Activated T-cell treated with anti-CD3 and anti-CD28 coated beads, Interleukin-2, amount 50 U/mL, for 48 hours (primary cell): ENCODE measurements at regions not wholly inside any gene's neighbourhood (a gene's known extent, or its start where the extent isn't known, plus 50 kb on each side); places are given as distances from the start of the nearest gene placed in this dataset.

Experiments used
- DNase-seq, 2 experiments: peaks; one replicate each; pipeline ENCODE4 v3.0.0-alpha.2; 2020

DNA sequence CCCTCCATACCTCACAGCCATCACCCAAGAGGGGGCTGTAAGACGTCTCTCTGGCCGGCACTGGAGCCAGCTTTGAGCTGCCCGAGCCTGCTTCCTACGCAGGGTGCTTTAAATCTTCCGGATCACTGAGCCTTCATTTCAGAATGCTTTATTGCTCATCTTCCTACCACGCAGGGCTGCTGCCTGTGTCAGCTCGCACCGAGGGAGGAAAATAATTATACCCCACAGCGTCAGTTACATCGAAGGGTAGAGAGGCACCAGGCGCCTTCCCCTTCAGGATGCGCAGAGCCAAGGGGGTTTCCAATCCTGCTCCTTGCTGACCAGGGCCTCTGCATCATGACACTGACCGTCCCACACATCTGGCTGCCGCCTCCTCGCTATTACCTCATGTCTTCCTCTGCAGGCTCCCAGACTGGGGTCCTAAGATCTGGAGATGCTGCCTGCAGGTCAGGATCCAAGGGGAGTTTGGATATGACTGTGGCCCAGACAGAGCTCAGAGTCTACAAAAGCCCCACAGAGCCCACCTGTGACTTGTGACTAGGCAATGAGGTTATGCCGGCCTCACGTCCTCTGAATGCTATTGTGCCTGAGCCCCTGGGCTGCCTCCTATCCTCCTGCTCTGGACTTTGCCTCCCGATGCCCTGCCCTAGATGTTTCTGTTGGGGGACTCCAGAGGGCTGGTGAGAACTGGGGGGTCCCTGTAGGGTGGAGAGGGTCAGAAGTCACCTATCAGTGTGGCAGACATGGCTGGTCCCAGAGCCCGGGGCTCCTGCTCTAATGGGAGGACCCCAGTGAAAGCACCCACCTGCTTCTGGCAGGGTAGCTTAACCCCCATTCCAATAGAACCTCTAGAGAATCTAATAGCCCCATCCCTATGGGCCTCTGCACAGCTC, 220.3 kb upstream of the RTL1 start:
- DNase-seq = peak; percentile 5 to 6

DNA sequence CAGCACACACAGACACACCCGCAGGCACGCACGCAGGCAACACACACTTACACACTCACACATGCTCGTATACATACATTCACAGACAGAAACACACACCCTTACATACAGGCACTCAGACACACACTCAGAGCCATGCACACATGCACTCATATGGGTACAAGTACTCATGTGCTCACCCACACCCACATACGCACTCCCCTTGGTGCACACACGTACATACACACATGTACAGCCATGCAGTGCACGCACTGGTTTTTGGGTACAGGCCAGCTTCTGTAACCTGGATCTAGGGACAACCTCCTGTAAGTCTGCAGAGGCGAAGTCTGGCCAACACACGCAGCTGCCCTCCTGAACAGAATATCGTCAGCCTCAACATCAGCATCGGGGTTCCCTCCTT, 221.3 kb upstream of the RTL1 start:
- peak; percentile 1 to 10 for DNase-seq

DNA sequence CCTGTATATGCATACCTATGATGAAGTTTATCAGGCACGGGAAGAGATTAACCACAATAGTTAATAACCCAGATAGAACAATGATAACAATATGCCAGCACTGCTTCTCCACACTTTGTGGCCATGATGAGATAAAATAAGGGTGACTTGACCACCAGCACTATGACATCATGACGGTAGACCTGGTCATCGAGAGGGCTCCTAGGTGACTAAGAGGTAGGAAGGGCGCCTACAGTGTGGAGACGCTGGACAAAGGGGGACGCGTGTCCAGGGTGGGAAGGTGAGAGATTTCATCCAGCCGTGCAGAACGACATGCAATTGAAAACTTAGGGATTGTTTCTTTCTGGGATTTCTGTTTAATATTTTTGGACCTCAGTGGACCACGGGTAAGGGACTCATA, 221.8 kb upstream of the RTL1 start:
- DNase-seq = no peak

DNA sequence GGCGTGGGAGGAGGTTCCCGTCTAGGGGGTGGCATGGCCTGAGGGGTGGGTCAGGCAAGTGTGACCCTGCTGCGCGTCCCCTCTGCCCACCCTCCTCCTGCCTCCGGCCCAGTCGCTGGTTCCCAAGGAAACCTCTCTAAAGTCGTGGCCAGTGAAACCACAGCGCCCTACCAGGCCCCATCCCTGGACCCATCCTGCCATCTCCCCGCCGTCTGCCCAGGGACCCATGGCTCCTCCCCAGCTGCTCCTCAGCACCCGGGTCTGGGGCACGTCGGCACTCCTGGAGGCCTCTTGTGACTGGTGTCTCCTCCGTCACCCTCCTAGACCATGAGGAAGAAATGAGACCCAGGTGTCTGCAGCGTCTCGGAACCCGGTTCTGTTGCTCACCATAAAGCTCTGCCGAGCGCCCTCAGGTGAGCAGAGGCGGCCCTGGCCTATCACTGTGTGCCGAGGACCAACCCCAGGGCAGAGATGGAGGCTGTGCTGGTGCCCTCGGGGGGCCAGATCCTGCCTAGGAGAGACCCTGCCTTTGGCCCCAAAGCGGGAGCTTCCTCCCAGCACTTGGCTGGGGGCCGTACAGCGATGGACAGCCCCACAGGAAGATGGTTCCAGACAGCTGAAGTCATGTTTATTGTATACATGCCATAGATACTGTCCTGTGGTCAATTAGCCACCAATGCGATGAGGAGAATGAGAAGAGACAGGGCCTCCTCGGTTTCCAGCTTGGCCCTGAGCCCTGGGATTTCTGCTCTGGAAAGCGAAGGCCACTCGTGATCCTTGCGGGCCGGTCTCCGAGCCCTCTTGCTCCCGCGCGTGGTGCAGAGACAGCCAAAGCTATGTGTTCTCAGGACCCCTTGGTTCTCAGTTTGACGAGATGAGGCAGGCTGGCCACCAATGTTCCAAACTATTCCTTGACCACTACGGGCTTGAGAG, 222.5 kb upstream of the RTL1 start:
- DNase-seq = no peak

DNA sequence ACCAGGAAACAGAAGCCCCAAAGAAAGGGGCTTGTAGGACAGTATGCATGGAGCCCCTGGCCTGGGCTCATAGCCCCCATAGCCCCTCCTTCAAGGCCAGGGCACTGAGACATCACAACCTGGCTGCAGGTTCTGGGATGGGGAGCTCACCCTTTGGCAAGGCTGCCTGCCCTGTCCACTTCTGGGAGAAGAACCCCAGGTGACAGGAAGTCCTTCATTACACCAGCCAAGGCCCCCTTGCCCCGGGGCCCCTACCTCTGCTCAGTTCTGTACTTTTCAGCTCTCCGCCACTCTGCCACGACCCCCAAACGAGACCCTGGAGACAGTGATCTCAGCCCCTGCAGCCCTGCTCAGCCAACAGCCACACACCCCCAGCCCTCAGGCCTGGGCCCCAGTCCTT, 223.2 kb upstream of the RTL1 start:
- DNase-seq = peak in 1 of 2 experiments; percentile 10

DNA sequence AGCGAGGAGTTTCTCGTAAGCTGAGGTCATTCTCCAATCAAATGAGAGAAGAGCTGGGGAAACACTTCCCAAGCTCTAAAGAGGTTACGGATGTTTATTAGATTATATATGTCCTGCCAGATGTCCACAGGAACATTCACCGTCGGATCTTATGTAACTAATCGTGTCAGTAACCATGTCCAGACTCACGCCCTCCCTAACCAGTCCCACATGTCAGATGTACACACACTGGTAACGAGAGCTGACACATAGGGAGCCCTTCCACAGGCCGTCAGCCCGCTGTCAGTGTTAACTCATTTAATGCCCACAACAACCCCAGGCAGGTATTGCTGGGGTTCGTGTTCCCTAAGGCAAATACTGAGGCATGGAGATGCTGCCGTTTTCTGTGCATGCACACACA, 223.7 kb upstream of the RTL1 start:
- DNase-seq = no peak

DNA sequence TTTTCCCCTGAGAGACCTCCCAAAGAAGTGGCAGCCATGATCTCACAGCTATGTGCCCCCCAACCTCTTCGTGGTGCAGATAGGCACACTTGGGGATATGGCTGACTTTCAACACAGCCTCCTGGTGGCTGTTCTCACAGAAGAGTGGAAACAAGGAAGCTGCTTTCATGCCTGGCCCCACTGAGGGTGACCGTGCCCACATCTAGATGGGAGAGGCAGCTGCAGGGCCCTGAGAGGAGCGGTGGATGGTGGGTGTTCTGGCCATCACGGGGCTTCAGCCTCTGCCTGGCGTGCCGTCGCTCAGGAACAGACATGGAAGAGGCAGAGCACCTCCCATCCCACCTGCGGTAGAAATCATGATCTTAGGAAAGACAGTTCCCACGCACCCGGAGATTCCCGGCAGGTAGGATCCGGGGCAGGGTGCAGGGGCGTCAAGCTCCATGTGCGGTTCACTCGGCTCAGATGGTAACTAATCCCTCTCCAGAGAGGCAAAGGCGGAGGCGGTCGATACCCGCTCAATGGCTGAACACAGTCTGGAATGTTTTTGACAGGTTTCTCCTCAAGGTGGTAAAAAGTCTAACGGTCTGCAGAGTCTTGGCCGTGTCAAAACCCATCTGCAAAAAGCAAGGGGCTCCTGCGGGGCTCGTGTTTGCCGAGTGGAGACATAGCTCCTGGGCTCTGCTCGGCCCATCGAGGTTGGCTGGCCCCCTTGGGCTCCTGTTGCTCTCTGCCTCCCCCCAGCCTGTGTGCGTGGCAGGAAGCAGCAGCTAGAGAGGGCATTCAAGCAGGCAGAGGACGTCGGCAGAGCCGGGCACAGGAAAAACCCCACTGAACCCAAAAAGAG, 225.2 kb upstream of the RTL1 start:
- DNase-seq = no peak

DNA sequence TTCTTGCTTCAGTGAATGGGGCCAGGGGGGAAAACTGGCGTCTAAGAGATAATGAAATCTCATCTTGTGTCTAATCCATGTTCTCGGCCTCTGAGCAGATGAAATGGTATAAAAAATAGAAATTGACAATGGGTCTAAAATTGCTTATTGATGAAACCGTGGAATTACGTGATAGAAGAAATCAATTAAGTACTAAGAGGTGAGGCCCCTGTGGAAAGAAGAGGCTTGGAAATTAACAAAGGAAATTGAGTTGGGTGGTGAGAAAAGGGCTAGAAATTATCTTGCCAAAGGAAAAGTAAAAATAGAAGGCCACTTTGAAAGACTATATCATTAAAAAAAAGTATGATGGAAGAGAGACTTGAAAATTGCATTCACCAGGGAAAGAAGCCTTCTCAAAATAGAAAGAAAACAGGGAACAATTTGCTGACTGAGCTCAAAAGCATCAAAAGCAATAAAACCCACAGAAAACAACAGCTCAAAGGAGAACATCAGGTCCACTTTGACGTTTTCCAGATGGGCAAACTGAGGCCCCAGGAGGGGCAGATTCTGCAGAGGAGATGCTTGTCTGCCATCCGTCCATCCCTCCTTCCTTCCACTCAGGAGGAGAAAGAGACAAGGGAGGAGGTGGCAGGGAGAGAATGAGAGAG, 226.1 kb upstream of the RTL1 start:
- no peak for DNase-seq

DNA sequence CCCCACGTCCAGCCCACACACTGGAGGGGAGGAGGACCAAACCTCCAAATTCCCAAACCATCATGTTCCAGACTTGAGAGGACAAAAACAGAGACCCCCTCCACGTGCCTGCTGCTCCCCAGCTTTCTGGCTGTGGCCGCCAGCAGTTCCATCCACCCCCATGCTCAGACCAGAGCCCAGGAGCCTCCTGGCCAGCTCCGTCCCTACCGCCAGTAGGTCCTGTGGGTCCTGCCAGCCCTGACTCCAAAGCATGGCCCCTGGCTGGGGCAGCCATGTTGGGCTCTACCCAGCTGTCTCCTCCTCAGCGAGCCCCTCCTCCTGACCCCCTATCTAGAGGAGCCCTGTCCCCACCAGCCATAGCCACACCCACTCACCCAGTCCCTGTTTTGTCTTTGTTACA, 227.3 kb upstream of the RTL1 start:
- DNase-seq = no peak

DNA sequence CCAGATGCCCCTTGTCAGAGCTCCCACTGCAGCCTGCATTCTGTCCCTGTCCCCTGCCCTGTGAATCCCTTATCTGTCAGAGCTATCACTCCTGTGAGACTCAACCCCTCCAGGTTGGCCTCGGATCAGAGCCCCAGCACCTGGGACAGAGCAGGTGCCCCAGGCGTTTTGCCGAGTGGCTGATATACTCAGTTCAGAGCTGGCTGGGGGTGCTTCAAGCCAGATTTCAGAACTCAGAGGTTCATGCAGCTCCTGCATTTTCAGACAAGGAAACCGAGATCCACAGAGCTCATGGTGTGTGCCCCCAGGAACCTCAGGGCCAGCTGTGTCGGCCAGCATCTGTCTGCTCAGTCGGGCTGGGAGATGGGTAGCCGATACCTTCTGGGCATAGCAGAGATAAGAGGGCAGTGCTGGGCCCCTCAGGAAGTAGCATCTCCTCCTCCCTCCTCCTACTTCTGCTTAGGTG, 228.0 kb upstream of the RTL1 start:
- DNase-seq = no peak

DNA sequence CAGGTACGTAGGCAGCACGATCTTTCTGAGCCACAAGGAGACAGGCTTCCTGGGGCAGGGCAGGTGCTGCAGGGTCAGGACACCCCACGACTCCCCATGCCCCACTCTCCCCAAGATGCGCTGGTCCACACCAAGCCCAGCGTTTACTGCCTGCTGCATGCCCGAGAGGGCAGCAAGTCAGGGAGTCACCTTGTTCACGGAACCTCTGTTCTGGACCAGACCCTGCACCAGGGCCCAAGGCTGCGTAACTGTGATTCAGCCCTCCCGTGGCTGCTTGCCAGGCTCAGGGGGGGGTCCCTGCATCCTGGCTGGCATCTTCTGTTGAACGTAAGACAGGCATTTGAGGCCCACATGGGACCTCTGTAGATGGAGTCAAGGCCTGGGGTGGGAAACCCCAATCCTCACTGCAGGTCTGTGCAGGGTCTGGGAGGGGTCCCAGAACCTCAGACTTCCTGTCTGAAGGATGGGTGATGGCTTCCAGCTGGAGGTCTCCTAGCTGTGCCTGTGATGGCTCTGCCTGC, 228.6 kb upstream of the RTL1 start:
- peak in 1 of 2 experiments; percentile 7 for DNase-seq

DNA sequence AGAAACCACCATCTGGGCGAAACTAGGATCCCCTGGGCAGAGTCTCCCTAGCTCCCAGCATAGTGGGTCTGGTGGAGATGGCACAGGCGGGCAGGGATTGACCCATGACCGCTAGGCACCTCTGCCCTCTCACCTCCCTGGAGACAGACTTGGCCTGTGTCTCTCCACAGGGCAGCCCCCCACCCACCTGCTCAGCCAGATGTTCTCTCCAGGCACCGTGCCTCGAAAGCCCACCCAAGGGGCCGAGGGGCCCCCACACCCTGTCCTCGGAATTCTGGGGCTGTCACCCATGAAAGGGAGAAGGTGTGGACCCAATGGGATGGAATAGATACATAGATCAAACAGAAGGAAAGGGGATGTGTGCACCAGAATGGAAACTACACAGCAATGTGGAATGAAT, 229.1 kb upstream of the RTL1 start:
- no peak for DNase-seq

DNA sequence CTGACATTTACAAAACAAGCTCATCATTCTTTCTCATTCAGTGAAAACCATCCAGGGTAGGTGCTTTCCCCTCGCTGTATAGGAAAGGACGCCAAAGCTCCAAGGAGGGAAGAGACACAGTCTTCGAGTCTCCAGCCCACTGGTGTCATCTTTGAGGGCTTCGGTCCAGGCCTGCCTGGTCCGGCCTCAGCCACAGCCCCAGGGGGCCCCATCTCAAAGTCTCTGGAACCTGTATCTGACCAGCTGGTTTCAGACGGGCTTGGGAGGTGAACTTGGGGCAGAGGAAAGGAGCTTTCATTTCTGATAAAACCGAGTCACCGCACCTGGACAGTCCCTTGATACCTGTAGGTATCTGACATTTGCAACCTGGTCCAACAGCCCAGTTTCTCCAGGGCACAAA, 229.5 kb upstream of the RTL1 start:
- no peak for DNase-seq

DNA sequence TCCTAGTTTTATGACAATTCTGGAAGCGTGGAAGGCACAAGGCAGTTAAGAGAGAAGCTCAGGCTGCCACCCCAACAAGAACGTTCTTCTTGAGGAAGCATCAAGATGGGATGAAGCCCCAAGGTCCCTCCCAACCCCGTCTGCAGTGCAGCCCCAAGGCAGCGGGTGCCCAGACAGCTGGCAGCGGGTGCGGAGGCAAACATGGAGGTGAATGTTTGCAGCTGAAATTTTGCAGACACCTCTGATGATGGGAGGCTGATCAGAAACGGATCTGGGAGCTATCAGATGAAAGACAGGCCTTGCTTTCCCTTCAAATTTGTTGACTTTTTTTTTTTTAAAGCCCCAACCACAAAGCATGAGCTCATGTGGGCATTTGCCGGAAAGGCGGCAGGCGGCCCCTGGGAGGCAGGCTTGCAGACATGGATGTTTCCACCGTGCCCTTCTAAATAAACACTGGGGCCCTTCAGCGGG, 230.7 kb upstream of the RTL1 start:
- DNase-seq = peak in 1 of 2 experiments; percentile 3

DNA sequence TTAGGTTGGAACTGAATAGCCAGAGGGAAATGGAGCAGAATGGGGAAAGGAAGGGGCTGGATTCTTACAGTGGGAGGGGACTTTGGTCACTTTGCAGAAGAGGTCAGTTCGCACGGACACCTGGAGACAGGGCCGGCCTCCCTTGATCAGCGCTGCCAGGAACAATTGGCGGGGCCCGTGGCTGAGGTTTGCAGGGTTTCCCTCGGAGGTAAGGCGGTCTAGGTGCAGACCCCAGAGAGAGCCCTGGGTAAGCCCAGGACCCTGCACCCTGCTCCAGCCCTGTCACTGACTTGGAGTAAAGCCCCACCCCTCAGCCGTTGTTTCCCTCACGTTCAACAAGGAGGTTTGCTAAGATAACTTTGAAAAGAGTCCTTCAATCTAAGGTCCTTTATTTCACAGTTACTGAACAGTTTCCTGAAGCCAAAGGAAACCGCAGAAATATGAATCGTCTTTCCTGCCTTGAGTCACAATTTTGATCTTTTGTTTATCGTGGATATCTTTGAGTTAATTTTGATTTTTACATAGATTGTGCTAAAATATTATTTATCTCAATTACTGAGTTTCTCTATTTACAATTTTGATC, 231.4 kb upstream of the RTL1 start:
- peak in 1 of 2 experiments; percentile 6 for DNase-seq

DNA sequence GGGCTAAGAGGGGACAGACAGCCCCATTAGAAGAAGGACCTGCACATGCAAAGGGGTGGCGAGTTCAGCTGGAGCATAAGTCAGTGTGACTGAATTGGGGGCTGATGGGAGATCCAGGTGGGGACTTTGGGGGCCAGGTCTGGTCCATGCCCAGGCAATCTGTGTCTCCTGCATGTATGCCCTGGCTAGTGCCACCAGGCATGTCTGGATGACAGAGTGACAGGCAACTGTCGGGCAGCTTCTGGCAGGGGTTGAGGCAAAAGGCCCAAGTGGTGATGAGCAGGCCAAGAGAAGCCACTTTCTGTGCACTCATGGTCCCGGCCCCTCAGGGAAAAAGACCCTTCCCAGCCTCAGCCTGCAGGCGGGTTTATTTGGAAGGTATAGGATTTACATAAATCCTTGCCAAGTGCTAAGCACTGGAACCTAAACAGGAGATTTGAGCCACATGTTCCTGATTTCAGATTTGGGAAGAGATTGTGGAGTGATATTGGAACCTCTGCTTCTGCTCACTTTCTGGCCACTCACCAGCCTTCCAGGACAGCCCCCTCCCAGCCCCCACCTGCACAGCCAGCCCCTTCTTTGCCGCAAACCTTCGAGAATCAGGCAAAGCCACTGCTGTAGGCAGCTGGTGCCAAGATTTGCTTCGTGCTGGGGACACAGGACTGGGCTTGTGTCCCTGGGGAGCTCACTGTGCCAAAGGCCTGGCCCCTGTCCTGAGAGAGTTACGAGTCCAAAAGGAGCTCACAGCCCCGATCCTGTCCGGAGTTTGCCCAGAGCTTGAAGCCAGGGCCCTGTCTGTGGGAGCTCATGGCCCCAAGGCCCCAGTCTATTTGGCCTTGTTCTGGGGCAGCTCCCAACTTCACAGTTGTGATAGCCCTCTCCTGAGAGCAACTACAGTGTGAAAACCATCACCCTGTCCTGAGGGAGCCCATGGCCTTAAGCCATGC, 232.5 kb upstream of the RTL1 start:
- DNase-seq = peak in 1 of 2 experiments; percentile 5

DNA sequence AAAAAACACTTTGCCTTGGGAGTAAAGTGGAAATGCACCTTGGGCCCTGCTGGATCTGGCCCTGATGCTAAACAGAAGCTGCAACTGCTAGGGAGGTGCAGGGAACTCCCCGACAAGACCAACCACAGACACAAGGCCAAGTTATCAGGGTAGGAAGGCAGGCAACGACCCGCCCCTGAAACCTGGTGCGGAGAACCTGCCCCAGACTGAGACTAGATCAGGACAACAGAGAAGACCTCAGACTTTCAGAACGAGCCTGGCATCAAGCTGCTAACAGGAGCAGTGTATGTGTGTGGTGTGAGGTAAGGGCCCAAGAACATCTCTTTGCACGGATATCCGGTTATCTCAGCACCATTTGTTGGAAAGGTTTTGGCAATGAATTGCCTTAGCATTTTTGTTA, 233.7 kb upstream of the RTL1 start:
- no peak for DNase-seq

DNA sequence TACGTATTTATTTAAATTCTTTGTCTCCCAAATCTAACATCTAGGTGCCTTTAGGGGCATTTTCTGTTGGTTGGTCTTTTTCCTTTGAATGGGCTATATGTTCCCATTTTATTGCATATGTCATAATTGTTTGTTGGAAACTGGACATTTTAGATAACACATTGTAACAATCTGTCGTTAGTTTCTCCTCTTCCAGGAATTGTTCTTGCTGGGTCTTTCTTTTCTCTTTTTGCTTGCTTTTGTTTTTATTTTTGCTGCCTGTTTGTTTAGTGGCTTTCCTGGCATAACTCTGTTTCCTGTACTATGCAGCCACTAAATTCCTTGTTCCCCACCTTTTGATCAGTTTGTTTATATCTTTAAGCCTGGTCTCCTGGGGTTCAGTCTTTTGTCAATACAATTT, 244.3 kb upstream of the RTL1 start:
- no peak for DNase-seq

DNA sequence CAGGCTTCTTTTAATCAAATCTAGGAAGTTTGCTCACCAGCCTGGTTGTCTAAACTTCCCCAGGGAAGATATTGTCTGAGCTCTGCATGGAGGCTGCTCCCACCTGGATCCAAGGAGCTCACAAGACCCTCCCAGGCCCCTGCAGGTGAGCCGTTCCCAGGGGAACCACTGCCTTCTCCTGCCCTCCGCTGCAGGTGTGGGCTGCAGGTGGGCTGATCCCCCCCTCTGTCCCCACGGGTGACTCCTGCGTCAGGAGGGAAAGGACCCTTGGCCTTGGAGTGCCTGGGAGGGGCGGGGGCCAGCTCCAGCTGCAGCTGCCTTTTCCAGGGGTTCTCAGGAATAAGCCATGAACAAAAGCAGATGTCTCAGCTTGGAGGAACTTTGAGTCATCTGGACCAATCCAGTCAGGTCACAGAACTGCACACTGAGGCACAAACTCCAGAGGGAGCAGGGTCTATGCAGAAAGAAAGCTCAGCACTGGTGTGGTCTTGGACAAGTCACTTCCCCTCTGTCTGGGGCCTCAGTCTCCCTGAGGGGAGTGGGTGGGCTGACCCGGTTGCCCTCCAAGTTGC, 246.6 kb upstream of the RTL1 start:
- DNase-seq = no peak
